Caki2 (cell line): ENCODE measurements at regions not wholly inside any gene's neighbourhood (a gene's known extent, or its start where the extent isn't known, plus 50 kb on each side); places are given as distances from the start of the nearest gene placed in this dataset.
A peak's percentile ranks its signal among the peaks of the same experiment; 100 is the strongest.

ENCODE experiments used
- DNase-seq: peaks from one replicate; pipeline ENCODE4 v3.0.0-alpha.2; 2015; ENCODE audit warnings: low read depth
- in situ Hi-C: cut with HindIII; loops from 2 replicates; pipeline ENCODE4 v1.10.0; 2016; ENCODE audit warnings: low sequenced_read_pairs, low pct_unique_long_range_greater_than_20kb, mixed read lengths

DNA sequence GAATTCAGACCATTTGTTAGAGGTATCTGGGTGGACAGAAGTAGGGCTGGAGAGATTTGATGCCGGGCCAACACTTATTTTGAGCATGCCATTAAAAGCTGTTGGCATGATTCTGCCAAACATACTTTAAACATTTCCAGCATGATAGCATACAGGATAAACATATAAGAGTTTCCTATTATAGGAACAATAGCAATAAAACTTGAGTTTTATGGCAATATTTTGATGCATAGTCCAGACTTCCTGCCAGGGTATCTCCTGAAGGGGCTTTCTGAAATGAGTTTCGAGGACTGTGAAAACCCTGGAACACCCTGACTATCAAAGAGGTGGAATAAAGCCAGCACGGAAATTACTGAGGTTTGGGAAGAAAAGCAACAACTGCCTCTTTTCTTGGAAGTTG lies 1398.0 kb upstream of the NXPH2 start:
- DNase-seq, result no peak
- in situ Hi-C loops, result no loop called here

DNA sequence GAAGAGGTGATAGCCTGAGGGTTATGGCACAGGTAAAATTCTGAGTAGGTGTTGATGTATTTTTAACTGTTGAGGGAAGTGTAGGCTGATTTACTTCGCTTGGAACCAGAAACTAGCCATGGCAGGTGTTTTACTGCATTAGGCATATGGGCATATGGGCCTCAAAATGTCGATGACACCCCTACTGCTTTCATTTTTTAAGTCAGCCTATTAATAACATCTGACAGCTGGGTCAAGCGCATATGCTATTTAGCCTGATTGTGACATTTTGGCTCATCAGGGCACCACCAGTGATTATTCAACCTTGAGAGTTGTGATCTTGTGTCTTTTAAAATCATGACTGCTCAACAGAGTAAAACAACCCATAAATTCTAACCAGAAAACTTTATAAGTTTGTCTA lies 1396.9 kb upstream of the NXPH2 start:
- in situ Hi-C loops, result no loop called here
- no peak for DNase-seq

DNA sequence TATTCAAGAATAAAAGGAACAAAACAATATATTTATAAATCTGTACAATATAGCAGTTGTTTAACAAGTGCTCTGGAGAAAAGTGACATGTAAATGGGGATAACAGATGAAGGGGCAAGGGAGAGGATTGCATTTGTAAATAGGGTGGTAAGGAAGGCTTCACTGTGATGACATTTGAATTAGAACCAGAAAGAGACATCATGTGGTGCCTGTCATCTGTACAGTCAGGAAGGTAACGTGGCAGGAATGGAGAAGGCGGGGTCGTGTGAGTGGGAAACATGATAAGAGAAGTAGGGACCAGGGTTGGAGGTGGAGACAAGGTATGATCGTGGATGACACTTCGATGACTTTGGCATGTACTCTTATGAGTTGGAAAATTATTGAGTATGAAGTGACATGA lies 1393.6 kb upstream of the NXPH2 start:
- in situ Hi-C loops, result no loop called here
- DNase-seq, result no peak

DNA sequence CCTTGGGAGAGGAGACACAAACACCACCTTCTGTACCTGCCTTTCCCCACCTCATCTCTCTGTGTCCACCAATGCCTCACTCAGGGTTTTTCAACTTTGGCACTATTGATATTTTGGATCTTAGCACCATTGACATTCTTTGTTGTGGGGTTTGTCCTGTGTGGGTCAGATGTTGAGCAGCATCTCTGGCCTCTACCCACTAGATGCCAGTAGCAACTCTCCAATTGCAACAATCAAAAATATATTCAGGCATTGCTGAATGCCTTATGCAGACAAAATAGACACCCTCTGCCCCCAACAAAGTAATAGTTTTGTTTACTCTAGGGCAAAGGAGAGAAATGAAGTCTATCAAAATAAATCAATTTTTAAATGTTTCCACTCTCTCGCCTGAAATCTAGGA lies 1384.3 kb upstream of the NXPH2 start:
- DNase-seq, result no peak
- in situ Hi-C loops, result no loop called here

DNA sequence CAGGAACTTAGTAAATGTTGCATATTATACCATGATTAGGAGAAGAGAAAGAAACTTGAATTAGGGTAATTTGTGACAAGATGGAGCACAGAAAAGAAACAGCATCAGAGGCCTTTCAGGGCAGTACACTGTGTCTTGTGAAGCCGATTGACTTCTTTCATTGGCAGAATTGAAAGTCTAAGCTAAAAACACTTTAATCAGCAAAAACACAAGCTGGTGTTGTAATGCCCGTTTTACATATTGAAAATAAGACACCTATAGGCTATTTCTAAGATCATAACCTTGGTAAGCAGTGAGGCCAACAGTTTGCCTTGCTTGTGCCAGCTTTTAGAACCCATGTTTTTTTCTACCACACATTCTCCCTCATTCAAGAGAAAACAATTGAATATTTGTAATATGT lies 1378.1 kb upstream of the NXPH2 start:
- in situ Hi-C loops, result no loop called here
- no peak for DNase-seq

DNA sequence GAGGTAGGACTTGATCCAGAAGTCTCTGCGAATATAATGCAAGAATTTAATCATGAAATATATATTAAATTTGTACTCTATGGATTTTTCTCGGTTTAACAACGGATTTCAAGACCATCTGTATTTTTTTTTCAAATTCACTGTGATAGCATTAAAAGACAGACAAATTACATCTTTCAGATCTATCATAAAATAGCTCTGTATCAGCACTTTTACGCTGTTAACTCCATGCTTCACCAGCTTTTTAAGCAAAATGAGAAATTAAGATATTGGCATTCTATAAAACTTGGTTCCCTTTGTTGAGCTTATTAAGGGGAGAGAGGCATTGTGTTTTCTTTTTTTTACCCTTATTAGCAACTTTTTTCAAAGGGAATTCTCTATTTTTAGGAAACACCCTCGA lies 1377.6 kb upstream of the NXPH2 start:
- DNase-seq, result no peak
- in situ Hi-C loops, result no loop called here

DNA sequence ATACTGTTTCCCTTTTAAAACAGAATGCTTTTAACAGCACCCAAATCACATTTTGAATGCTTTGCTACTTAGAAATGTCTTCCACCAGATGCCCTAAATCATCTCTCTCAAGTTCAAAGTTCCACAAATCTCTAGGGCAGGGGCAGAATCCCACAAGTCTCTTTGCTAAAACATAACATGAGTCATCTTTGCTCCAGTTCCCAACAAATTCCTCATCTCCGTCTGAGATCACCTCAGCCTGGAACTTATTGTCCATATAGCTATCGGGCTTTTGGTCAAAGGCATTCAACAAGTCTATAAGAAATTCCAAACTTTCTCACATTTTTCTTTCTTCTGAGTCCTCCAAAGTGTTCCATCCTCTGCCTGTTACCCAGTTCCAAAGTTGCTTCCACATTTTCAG lies 1374.5 kb upstream of the NXPH2 start:
- in situ Hi-C loops, result no loop called here
- no peak for DNase-seq

DNA sequence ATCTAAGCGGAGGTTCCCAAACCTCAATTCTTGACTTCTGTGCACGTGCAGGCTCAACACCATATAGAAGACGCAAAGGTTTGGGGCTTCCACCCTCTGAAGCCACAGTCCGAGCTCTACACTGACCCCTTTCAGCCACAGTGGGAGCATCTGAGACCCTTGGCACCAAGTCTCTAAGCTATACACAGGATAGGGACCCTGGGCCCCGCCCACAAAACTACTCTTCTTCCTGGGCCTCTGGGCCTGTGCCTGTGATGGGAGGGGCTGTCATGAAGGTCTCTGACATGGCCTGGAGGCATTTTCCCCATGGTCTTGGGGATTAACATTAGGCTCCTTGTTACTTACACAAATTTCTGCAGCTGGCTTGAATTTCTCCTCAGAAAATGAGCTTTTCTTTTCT lies 1374.1 kb upstream of the NXPH2 start:
- in situ Hi-C loops, result no loop called here
- DNase-seq, result no peak

DNA sequence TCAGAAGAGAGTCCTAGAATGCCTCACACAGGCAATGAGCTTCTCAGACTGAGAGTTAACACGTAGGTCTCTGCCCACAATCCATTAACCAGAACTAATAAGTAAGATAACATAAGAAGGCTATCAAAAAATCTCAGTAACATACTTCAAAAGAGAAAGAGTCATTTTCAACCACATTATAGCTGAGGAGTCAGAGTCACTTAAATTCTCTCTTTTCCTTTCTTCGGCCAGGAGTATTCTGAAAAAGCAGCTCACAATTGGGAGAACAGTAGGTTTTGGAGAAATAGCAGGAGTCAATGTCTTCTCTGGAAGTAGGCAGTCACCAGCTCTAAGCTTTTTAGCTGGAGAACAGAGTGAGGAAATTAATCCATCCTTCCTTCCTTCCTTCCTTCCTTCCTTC lies 1364.4 kb upstream of the NXPH2 start:
- no peak for DNase-seq

DNA sequence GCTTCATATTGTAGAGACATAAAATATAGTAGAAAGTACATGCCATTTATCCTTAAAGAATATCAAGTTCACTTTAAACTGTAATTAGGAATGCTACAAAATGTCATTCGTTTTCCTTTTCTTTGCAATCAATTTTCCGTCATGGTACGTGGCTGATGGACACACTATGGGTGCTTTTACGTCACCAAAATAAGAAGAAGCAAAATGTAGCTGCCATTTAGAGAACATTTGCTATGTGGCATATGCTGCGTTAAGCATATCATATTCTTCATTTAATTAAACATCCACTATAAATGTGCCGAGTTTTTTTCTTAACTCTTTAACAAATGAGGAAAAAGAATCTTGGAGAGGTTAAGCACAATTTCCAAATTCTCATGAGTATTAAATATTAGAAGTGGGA lies 1358.5 kb upstream of the NXPH2 start:
- DNase-seq, result no peak
- in situ Hi-C loops, result no loop called here

More for the DNA sequence above, 1364.4 kb upstream of the NXPH2 start:
- in situ Hi-C loops, result no loop called here

DNA sequence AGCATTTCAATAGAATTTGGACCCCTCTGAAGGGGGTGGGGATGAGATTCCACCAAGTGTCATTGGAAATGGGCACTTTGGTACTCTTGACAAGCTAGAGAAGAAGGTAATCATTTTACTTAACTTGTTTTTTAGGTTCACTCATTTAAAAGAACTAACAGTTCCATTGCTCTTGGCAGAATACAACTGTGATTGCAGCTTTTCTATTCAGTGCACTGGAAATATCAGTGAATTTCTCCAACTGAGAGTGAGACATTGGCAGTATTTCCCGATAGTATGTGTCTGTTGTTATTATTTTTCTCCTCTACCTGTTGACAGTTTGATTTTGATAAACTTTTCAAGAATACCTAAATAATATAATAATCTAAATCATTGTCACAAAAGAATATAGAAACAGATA lies 1356.7 kb upstream of the NXPH2 start:
- no peak for DNase-seq
- in situ Hi-C loops, result no loop called here

DNA sequence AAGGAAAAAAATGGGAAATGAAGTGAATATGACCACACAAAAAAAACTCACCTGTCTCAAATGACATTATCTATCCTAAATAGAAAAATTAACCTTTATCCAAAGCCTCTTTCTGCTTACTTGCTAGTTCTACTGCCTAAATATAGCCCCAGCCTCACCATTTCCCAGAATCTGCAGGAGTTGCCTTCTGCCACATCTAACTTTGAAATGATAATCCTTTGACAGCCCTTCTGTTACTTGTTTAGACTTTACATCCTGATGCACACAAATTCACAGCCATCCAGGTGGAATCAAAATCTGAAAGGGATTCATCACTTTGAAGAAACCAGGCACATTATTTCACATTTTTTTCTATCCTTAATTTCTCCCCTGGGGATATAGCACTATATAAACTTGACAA lies 1356.2 kb upstream of the NXPH2 start:
- DNase-seq, result no peak
- in situ Hi-C loops, result no loop called here

DNA sequence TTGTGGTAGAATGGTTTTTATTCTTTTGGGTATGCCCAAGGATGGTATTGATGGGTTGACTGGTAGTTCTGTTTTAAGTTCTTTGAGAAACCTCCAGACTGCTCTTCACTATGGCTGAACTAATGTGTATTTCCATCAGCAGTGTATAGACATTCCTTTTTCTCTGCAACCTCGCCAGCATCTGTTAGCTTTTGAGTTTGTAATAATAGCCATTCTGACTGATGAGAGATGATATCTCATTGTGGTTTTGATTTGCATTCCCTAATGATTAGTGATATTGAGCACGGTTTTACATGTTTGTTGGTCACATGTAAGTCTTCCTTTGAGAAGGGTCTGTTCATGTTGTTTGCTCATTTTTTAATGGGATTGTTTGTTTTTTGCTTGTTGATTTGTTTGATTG lies 1348.7 kb upstream of the NXPH2 start:
- in situ Hi-C loops, result no loop called here
- no peak for DNase-seq

DNA sequence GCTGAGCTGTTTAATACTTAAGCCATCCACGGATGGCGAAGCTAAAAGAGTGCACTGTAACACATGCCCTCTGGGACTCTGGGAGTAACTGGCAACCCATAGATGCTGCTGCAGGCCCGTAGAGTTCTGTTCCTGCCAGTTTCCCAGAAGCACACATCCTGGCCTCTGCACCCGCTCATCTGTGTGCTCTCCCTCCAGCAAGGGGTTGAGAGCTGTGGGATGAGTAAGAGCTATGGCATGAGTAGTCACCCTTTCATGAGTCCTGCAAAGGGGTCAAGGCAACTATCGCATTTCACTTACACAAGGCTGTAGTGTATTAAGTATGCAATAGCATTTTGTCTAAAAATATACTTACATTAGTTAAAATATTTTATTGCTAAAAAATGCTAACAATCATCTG lies 1341.8 kb upstream of the NXPH2 start:
- in situ Hi-C loops, result no loop called here
- DNase-seq, result peak; percentile 28

DNA sequence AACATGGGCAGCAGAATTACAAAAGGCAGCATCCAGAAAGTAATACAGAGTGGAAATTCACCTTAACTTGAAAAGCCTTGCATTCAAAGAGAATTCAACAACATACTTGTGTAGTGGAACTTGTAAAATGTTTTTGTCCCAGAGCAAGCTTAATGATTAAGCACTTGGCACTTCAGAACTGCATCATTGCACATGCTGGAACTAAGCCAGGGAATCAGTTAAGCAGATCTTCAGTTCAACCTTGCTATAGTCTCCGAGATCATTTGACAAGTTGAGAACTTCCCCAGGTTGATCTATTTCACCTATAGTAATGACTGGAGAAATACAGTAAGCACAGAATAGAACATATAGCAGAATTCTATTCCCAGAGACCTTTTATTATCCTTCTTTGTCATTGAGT lies 1337.2 kb upstream of the NXPH2 start:
- in situ Hi-C loops, result no loop called here
- DNase-seq, result peak; percentile 65

DNA sequence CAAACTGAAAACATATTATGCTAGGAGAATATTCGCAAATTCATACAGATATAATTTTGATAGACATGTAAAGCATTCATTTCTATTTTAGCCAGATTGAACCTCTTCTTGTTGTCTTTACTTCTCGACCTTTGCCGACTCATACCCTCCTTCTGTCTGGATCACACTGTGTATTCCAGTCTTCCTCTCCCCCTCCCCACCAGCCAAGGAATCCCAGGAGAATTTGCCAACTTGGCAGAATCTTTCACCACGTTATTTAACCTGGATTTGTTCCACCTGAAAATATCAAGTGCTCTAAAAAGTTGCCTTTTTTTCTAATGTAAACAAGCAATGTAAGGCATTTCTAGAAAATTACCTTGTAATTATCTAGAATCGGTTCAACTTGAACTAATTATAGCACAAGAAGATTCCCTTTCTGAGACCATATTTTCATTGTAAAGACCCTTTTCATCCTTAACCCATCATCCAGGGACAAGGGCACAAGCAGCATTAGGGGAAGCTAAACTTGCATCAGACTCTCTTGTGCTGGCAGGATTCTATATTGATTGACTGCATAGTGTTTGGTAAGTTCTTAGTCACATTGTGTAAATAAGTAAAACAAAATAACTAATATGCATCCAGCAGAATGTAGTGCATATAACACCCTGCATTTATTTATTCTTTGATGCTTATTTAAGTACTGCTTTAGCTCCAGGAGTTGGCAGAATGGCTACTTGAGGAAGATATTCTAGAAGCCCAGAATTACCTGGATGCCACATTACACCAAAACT lies 1328.7 kb upstream of the NXPH2 start:
- in situ Hi-C loops, result no loop called here
- no peak for DNase-seq

DNA sequence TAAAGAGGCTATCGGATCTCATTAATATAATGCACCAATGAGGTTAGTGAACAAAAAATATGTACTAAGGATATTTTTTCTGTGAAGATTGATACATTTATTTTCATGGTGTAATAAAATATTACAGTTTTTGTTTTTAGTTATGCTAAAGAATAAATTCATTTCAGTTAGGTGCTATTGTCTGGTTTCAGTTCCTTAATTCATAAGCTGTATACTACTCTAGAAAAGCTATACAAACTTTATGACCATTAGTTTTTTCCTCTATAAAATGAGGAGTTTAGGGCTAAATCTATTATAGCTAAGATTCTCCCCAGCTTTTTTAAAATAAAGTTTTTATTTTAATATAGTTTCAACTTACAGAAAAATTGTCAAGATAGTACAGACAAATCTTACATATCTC lies 1311.7 kb upstream of the NXPH2 start:
- DNase-seq, result no peak

DNA sequence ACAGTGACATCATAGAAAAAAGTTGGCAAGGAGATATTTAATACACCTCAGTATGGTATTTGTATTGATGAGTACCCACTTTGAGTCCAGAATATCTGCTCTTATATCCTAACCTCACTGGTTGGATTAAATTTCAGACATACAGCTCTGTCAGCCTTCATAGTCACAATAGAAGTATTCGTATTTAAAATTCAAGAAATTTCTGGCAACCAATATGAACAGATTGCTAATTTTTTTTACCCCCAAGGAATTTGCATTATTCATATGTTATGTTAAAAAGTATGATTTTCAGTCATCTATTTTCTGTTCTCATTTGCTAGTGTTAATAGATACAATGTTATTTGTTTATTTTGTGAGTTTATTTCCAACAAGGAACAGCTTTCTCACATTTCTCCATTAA lies 1306.8 kb upstream of the NXPH2 start:
- no peak for DNase-seq
- in situ Hi-C loops, result no loop called here

More for the DNA sequence above, 1311.7 kb upstream of the NXPH2 start:
- in situ Hi-C loops, result no loop called here

DNA sequence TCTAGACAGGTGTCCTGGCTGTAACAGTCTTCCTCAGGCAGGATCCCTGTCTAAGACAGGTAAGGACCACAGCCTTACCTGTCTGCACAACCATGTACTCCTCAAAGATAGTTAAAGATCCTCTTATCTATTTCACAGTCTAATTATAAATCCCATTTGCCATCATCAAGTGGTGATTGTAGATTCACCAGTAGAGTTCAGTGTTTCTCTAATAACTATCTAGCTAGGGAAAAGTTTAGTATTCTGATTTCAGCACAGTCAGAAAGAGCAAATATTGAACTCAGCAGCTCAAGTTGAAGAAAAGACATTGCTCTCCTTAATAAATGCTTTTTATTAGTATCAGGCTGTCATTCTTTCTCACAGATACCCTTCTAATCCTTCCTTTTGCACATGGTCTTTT lies 1305.5 kb upstream of the NXPH2 start:
- in situ Hi-C loops, result no loop called here
- DNase-seq, result peak; percentile 10

DNA sequence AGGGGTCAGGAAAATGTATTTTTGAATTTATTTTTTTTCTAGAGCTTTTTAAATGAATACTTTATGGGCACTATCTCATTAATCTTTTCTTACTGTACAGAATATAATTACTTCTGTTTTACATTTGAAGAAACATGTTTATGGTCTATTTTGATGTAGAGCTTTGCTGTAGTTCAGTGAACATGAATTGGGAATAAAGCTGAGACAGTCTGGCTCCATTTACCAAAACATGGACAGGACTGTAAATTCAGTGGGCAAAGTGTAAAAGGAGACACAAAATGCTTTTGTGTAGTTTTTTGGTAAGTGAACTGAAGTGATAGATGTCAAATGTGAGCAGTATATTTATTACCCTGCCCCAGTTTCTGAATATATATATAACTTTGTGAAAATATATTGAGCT lies 1298.8 kb upstream of the NXPH2 start:
- in situ Hi-C loops, result no loop called here

DNA sequence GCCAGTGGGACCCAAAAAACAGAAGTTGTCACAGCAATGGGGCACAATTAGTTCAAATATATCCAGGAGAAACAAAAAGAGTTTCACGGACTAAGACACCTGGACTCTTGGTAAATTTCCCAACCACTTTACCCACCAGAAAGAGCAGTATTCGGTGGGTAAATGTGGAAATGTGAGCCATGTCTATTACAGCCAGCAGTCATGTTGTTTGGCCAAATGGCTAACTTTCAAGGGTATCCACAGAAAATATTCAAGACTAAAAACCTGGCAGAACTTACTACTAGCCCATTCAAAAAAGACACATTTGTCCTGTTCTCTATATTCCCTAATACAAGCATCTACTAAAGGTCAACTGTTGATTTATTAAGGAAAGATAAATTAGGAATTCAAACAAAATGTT lies 1296.0 kb upstream of the NXPH2 start:
- no peak for DNase-seq
- in situ Hi-C loops, result no loop called here

More for the DNA sequence above, 1298.8 kb upstream of the NXPH2 start:
- no peak for DNase-seq
